ENCODE measurements at regions not wholly inside any gene's neighbourhood (a gene's known extent, or its start where the extent isn't known, plus 50 kb on each side); places are given as distances from the start of the nearest gene placed in this dataset.

DNA sequence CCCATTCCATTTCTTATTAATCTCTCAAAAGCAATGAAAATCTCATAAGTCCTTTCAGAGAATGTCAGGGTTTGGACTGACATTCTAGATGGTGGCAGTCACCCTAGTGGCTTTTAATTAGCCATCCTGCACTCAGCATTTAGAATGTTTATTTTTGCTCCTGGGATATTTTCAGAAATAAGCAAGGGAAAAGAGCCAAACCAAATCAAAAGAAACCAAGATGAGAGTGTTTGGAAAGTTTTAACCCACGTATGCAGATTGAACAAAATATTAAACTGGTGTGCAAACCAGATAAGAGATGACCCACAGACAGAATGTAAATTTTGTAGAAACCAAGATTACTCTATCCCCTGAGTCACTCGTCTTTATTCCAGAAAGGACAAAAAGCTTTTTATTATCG lies 275.8 kb downstream of the SQOR start:
- no peaks in the 10 kb centered on the region for H3K4me1 ChIP-seq (ENCODE audit: control insufficient read depth, insufficient read depth, low read length)
- Mint-ChIP-seq H3K9me3 (peaks cover 3% of the 10 kb centered on the region), H3K4me1 (no peaks in the 10 kb centered on the region), H3K27me3 (ENCODE audit: insufficient read depth) (no peaks in the 10 kb centered on the region), H3K36me3 (ENCODE audit: low read depth) (no peaks in the 10 kb centered on the region), H3K27ac (no peak overlapping the region), H3K4me3 (no peak overlapping the region)
- no peak overlapping the region for H3K9ac ChIP-seq (ENCODE audit: extremely low read depth, low read length, poor library complexity, severe bottlenecking)
- no peaks in the 10 kb centered on the region for H3K36me3 ChIP-seq (ENCODE audit: control insufficient read depth, insufficient read depth, low read length)
- no peak overlapping the region for H3K27ac ChIP-seq (ENCODE audit: low read depth, low read length)
- WGBS, 2 experiments (ENCODE audit: insufficient coverage in 1 of 2, insufficient read length in 1 of 2) = 91 to 92% methylated on average over 1 to 3 of the region's 3 CpGs
- H3K4me3 ChIP-seq (ENCODE audit: low read length) = no peak overlapping the region
- no peaks in the 10 kb centered on the region for H3K27me3 ChIP-seq (ENCODE audit: control insufficient read depth, insufficient read depth, low read length, poor library complexity, severe bottlenecking)
- no peaks in the 10 kb centered on the region for H3K9me3 ChIP-seq (ENCODE audit: control insufficient read depth, low read length)
- TF ChIP-seq, protein P1, sequence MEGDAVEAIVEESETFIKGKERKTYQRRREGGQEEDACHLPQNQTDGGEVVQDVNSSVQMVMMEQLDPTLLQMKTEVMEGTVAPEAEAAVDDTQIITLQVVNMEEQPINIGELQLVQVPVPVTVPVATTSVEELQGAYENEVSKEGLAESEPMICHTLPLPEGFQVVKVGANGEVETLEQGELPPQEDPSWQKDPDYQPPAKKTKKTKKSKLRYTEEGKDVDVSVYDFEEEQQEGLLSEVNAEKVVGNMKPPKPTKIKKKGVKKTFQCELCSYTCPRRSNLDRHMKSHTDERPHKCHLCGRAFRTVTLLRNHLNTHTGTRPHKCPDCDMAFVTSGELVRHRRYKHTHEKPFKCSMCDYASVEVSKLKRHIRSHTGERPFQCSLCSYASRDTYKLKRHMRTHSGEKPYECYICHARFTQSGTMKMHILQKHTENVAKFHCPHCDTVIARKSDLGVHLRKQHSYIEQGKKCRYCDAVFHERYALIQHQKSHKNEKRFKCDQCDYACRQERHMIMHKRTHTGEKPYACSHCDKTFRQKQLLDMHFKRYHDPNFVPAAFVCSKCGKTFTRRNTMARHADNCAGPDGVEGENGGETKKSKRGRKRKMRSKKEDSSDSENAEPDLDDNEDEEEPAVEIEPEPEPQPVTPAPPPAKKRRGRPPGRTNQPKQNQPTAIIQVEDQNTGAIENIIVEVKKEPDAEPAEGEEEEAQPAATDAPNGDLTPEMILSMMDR (conservative IDR thresholded peaks at IDR 0.05) = no peak
- no peak for DNase-seq

DNA sequence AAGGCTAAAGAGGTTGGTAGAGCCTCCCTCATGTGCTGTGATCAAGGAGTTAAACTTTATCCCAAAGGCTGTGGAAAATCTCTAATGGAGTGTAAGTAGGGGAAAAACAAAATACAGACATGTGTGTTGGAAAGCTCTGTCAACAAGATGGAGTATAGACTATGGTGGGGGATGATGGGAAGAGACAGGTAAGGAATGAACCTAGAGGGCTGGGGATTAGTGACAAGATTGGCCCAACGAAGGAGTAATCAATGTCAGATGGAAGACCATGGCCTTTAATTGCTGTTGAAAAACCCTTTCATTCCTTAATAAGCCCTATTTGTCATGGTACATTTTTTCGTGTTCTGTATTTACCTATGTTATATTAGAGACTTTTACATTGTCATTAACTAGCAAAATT lies 278.6 kb downstream of the SQOR start:
- Mint-ChIP-seq H3K27ac (no peak overlapping the region), H3K4me1 (no peaks in the 10 kb centered on the region), H3K4me3 (no peak overlapping the region), H3K27me3 (ENCODE audit: insufficient read depth) (no peaks in the 10 kb centered on the region), H3K36me3 (ENCODE audit: low read depth) (no peaks in the 10 kb centered on the region), H3K9me3 (no peaks in the 10 kb centered on the region)
- TF ChIP-seq, protein P1 (conservative IDR thresholded peaks at IDR 0.05) = no peak
- Histone ChIP-seq H3K4me3 (ENCODE audit: low read length) (no peak overlapping the region), H3K27me3 (ENCODE audit: control insufficient read depth, insufficient read depth, low read length, poor library complexity, severe bottlenecking) (no peaks in the 10 kb centered on the region), H3K4me1 (ENCODE audit: control insufficient read depth, insufficient read depth, low read length) (no peaks in the 10 kb centered on the region), H3K36me3 (ENCODE audit: control insufficient read depth, insufficient read depth, low read length) (no peaks in the 10 kb centered on the region), H3K9ac (ENCODE audit: extremely low read depth, low read length, poor library complexity, severe bottlenecking) (no peak overlapping the region), H3K27ac (ENCODE audit: low read depth, low read length) (no peak overlapping the region), H3K9me3 (ENCODE audit: control insufficient read depth, low read length) (no peaks in the 10 kb centered on the region)
- DNase-seq = no peak
- WGBS, 2 experiments (ENCODE audit: insufficient coverage in 1 of 2, insufficient read length in 1 of 2) = 78 to 90% methylated on average over 1 of the region's 2 CpGs

DNA sequence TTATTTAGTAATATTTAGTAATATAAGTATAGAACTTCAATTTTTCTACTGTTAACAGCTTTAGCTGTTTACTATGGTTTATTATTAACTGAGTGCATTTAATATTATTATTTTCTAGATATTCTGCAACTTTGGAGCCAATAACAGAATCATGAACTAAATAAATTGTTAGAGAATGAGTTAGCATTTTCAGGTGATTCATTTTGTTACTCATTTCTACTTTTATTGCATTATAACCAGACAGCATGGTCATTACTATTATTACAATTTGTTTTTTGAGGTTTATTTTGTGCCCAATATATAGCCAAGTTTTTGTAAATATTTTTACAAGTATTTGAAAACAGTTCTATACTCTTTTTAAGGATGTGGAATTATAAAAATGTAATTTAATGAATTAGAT lies 279.6 kb downstream of the SQOR start:
- no peaks in the 10 kb centered on the region for H3K27me3 ChIP-seq (ENCODE audit: control insufficient read depth, insufficient read depth, low read length, poor library complexity, severe bottlenecking)
- no peaks in the 10 kb centered on the region for H3K4me1 ChIP-seq (ENCODE audit: control insufficient read depth, insufficient read depth, low read length)
- no peaks in the 10 kb centered on the region for H3K36me3 Mint-ChIP-seq (ENCODE audit: low read depth)
- H3K9ac ChIP-seq (ENCODE audit: extremely low read depth, low read length, poor library complexity, severe bottlenecking) = no peak overlapping the region
- no peak overlapping the region for H3K27ac Mint-ChIP-seq
- H3K36me3 ChIP-seq (ENCODE audit: control insufficient read depth, insufficient read depth, low read length) = no peaks in the 10 kb centered on the region
- H3K27ac ChIP-seq (ENCODE audit: low read depth, low read length) = no peak overlapping the region
- H3K9me3 Mint-ChIP-seq = no peaks in the 10 kb centered on the region
- H3K9me3 ChIP-seq (ENCODE audit: control insufficient read depth, low read length) = no peaks in the 10 kb centered on the region
- no peak for DNase-seq
- no peaks in the 10 kb centered on the region for H3K4me1 Mint-ChIP-seq
- H3K4me3 ChIP-seq (ENCODE audit: low read length) = no peak overlapping the region
- TF ChIP-seq, protein P1 (conservative IDR thresholded peaks at IDR 0.05) = no peak
- no peak overlapping the region for H3K4me3 Mint-ChIP-seq
- H3K27me3 Mint-ChIP-seq (ENCODE audit: insufficient read depth) = no peaks in the 10 kb centered on the region
